Iris pigment epithelial cell (primary cell): ENCODE measurements at regions not wholly inside any gene's neighbourhood (a gene's known extent, or its start where the extent isn't known, plus 50 kb on each side); places are given as distances from the start of the nearest gene placed in this dataset.

Source experiments
- DNase-seq: peaks from one replicate; pipeline ENCODE4 v3.0.0-alpha.2; 2011; ENCODE audit warnings: low read depth

- peak; percentile 25 for DNase-seq
These were observed 66.1 kb upstream of the NXPH2 start for GRCh38 chr2:138846216-138846821.

- DNase-seq: no peak
These were observed 62.2 kb upstream of the NXPH2 start for GRCh38 chr2:138842341-138842740.

GRCh38 chr2:138841459-138841858, 61.3 kb upstream of the NXPH2 start:
- no peak for DNase-seq

- DNase-seq: no peak
These were observed 58.8 kb upstream of the NXPH2 start for GRCh38 chr2:138838851-138839620.

GRCh38 chr2:138831691-138832090, 51.5 kb upstream of the NXPH2 start:
- DNase-seq: no peak

- DNase-seq: no peak
These were observed 51.0 kb upstream of the NXPH2 start for GRCh38 chr2:138831154-138831553.

GRCh38 chr2:138830547-138830946, 50.4 kb upstream of the NXPH2 start:
- DNase-seq: no peak
